Mesenteric fat pad (tissue), 1 donor: ENCODE measurements at regions not wholly inside any gene's neighbourhood (a gene's known extent, or its start where the extent isn't known, plus 50 kb on each side); places are given as distances from the start of the nearest gene placed in this dataset.

ENCODE experiments used
- DNase-seq: peaks from one replicate; pipeline ENCODE4 v3.0.0-alpha.2; 2020; ENCODE audit warnings: low spot score
- donor health status: DM: yes; HTN: yes; CAD: no.

DNA sequence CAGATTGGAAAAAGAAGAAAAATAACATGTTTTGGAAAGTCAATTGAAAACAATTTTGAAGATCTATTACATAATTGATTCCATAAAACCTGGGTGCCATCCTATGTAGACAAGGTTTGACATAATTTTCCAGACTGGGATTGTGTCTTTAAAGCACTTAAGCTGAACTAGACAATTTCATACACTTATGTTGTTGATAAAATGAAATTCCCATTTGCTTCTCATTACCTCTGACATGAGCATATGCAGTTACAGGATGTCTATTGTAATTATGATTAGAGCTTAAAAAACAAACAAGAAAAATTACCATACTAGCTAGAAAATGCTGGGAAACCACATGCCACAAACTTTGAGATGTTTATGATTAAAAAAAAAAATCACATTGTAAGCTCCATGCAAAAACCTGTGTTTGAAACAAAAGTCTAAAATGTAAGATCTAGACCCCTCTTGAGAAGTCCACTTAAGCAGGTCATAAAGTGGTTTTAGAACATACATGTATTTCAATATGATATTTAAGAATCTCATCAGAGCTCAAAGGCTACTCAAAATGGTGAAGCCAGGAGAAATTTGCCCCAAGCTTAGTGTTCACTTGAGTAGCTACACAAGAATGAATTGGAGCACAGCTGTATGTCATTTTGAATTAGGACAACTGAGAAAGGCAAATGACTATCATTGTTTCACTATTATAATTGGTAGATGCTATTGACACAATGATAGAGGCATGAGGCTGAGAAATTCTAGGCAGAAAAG, 181.1 kb upstream of the PABPC4L start:
- DNase-seq = no peak

DNA sequence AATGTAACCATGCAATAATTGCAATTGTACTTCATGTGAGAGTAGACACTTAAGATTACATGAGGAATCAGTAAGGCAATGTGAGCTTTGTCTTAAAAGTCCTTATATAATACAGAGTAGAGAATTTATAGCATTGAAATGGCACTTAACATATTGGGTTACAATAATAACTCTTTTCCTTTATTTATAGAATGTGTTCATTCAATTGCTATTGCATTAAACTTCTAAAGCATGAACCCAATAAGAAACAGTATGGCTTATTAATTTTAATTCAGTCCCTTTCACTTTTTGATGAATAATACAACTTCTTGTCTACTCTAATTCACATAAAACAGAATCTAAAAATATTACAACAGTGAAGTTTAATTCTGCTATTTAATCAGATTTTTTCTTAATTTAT, 174.2 kb upstream of the PABPC4L start:
- no peak for DNase-seq

DNA sequence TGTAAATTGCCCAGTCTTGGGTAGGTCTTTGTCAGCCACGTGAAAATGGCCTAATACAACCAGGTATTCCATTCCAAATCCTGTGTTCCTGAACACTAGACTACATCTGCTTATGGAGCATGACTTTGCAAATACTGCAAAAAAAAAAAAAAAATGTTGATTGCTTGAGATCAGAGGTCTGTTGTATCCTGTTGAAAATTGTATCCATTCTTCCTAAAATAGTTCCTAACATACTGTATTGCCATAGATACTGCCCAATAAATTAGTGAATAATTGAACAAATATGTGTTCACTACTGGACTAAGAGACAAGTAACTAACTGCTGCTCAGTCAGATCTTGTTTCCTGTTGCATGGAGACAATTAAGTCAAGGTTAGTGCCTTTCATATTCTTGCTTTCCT, 164.3 kb upstream of the PABPC4L start:
- no peak for DNase-seq

DNA sequence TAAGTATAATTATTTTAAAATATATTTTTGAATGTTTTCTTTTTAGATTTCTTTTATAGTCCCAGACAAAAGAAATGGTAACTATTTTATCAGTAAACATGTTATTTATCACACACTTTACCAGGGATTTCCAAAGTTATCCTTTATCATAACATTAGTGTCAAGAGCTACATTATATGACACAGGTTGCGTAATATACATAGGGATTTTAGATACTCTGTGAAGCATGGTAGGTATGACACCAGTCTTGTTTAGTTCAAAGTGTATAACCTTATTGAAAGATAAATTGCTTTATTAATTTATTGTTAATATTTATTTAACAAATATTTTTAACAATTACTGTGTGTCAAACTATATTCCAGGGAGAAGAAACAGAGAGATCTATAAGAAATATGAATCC, 163.3 kb upstream of the PABPC4L start:
- no peak for DNase-seq

DNA sequence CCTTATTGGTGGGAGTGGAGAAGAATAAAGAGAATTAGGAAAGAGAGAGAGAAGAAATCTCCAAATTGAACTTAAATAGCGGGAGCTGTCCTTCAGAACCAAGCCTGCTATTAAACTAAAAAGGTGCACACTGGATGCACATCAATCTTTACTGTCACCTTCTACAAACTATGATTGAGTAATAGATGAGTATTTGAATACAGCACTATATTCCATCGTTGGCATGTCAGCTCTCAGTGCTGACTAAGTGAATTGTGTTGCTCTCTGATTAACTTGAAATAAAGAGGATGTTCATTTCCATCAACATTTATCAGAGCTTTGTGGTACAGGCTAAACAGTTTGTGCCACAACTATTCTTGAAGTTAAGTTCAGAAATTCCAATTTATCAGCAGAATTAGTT, 143.7 kb upstream of the PABPC4L start:
- no peak for DNase-seq

DNA sequence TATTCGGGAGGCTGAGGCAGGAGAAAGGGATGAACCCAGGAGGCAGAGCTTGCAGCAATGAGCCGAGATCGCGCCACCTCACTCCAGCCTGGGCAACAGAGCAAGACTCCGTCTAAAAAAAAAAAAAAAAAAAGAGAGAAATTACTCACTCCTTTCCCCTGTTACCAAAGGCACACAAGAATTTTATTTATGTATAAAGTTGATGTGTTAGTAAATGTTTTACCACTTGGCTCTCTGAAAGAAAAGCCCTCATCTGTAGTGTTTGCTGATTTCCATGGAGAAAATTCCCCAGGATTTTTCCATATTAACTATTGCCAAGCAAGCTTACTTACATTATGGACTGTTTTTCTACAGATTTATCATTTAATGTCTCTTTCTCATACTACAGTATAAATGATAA, 142.1 kb upstream of the PABPC4L start:
- no peak for DNase-seq

DNA sequence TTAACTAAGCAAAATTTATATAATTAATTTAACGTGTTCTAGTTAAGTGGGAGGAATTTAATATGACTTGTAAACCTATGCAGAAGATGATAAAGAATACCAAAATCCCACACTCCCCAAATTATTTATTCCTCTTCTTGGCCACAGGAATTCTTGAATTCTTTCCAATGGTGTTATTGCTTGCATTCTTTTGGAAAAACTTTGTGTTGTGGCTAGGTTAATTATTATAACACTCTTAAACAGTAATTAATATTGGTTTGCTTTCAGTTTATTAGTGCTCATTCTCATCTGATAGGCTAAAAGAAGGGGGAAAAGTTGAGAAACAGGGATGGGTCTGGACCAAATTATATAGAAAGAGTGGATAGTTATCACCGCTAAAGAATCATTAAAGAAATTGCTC, 141.5 kb upstream of the PABPC4L start:
- no peak for DNase-seq

DNA sequence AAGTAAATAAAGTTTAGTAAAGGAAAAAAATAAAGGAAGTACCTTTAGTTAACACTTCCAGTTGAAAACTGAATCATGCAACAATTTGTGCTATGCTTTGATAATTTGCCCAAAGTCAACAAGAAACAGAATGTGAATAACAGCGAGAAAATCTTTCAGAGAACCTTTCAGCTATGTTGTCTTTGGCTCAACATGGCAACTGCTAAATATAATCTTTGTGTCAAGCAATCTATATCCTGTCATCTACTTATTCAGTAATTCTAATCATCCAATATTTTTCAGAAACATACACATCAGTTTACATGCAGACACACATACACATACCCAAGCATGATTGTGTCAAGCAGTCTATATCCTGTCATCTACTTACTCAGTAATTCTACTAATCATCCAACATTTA, 136.0 kb upstream of the PABPC4L start:
- no peak for DNase-seq

DNA sequence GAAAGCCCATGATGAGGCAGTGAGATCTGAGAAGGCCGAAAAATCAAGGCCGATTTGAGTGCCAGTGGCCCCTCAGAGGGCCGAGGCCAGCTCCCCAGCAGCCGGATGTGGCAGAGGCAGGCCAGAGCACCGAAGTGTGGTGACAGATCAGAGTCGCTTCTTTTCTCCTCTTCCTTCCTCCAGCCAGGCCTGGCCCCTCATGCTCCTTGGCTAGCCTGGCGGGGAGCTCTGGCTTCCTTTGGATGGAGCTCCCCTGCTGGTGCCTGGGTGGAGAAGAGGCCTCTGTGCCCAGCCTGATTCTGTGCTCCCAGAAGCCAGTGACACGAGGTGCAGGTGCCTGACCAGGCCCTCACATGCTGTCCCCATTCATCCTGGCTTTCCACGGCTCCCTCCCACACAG, 127.2 kb upstream of the PABPC4L start:
- DNase-seq = no peak

DNA sequence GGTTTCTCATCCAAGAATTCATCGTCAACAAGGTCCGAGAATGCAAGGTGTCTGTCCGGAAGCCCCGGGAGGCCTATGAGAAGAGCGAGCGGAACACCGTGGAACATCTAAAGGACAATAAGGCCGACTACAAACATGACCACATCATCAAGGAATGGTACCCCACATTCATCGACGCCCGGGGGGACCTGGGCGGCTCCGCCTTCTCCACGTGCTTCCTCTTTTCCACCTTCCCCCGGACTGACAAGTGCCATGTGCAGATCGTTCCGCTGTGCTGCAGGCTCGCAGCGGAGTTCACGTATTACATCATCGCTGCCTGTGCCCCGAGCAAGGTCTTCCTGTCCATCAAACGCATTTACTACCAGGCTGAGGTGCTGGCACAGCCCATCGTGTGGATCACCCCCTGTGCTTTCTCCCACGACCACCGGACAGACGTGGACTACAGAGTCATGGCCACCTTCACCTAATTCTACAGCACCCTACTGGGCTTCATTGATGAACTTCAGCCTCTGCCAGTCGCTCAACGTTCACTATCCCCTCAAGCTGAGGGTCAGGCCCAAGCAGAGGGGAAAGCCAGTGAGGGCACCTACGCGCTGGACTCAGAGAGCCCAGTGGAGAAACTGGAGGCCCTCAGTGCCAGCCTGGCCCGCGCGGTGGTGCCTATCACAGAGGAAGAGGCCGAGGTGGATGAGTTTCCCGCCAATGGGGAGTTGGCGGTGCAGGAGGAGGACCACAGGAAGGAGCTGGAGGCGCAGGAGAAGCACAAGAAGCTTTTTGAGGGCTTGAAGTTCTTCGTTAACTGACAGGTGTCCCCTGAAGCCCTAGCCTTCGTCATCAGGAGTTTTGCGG, 125.9 kb upstream of the PABPC4L start:
- DNase-seq = no peak

DNA sequence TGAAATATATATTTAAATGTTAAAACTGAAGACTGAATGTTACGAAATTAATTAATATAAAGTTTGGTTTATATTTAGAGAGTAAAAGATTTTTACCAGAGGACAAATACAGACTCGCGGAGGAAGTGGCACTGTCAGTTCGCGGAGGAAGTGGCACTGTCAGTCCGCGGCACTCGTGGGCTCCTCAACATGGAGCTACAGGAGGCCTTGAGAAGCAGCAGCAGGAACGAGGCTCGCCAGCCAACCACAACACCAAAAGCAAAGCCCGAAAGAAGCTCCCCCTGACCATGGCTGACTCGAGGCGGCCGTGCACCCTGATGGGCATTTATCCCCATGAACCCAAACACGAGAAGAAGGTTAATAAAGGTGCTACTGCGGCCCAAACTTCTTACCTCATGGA, 125.3 kb upstream of the PABPC4L start:
- DNase-seq = no peak

DNA sequence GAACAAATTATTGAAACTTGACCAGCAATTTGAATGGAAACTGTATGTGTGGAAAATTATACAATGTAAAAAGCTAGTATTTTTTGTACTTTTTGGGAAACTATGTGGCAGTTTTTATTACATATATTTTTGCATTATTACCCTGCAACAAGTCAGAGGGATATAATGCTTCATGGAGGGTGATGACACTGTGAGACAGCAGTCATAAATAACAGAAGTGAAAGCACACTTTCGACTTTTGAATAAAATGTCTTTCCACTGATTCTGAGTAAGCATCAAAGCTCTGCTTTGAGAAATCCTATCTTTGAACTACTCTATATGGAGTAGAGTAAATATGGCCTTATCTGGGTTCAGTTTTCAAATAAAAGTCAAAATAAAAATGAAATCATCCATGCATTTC, 122.6 kb upstream of the PABPC4L start:
- DNase-seq = no peak

DNA sequence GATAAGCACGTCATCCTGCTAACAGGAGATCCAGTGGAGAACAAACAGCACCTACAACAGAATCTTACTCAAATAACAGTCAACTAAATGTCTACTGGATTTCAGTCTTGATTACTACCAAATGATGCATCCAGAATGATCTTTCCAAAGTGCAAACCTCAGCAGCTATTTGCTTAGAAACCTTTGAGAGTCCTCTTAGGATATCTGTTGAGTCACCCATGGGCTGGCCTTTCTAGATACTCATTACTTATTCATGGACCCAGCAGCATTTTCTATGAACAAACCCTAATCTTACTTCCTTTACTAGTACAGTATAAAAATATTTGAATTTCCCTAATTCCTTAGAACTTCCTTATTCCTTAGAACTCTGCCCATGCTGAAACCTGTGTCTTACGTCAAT, 118.5 kb upstream of the PABPC4L start:
- DNase-seq = no peak

DNA sequence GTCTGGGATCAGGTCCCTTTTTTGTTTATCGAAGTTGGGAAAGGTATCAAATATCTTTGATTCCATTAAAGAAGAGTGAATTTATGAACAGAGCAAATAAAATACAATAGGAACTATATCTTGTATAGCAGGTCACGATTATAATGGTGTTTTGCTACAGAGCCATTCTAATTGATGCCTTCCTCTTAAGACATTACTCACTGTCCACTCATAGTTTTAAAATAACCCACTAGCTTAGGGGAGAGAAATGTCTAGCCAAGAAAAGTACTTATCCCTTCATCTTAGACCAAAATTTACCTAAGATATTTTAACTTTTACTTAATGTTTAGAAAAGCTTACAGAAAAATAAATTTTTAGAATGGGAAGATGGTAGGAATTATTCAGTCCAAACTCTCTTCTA, 112.0 kb upstream of the PABPC4L start:
- DNase-seq = no peak

DNA sequence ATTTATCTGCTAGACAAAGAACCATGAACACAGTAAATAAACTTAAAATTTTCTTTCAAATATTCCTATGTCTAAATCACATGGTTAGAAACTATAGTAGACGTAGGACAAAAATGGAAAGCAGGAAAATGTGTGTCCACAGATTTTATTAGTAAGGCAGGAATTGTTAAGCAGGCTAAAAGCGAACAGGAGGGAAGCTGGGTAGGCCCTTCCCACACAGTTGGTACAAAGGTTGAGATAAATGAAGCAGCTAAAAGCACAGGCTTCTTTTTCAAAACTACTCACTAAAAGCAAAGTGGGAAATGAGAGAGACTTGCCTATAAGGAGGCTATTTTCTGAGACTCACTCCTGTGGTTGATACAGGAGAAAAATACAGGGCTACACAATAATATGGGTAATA, 108.1 kb upstream of the PABPC4L start:
- DNase-seq = no peak

DNA sequence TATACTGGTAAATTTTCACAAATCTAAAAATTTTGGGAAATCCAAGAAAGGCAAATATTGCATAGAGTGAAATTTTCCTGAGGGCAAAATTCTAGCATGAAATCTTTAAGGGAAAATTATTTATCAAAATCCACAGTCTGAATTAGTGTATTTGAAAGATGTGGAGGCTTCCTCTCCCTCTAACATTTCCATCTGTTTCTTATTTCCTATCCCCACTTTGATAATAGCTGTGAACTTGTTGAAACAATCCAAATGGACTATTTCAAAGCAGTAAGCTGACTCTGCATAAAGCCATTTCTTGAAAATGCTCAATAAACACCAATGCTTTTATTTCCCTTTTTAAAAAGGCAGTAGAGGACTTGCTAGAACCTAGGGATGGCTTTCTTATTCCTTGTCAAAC, 107.3 kb upstream of the PABPC4L start:
- no peak for DNase-seq

DNA sequence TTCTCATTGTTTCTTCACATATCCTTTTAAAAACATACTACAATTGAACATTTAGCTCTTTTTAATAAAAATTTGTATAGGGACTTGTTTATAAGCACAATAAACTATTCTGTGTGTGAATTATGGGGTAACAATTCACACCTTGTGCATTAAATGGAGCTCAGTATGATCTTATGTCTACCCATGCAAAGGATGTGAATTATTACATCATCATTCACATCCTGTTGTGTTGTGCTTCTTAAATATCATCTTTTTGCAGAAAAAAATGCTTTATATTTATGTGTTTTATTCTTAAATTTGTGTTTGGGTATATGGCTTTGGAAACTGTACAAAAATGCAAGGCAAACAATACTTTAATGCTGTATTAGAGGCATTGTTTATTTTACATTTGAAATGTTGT, 96.7 kb upstream of the PABPC4L start:
- no peak for DNase-seq

DNA sequence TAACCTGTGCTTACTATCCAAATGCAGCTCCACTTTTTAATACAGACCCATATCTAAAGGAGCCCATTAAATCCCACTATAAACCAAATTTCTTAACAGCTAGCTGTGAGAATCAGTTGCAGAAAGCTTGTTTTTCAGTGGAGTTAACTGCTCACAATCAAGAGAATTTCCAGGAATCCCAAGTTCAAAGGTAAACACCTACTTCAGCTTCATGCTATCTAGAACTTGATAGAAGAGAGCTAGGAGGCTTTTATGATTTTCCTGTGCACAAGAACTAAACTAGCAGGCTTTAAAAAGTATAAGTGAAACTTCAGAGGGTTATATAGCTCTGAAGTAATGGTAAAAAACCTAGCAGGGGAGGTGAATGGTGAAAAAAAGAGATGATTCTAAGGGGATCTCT, 96.2 kb upstream of the PABPC4L start:
- DNase-seq = no peak

DNA sequence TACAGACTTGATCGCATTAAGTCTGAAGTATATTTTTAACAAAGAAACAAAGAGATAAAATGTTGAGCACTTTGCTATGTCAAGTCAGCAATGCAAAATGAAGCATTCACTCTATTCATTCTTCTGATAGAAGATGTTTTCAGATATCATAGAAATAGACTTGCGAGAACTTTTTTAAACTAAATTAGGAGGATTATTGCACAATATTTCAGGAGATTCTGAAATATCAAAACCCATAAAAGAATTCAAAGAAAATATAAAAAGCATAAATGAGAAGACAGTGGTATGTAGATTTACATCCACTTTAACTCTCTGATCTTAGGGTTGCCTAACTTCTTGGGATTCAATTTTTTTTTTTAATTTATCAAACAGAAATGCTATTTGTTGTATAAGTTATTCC, 81.1 kb upstream of the PABPC4L start:
- DNase-seq = no peak

DNA sequence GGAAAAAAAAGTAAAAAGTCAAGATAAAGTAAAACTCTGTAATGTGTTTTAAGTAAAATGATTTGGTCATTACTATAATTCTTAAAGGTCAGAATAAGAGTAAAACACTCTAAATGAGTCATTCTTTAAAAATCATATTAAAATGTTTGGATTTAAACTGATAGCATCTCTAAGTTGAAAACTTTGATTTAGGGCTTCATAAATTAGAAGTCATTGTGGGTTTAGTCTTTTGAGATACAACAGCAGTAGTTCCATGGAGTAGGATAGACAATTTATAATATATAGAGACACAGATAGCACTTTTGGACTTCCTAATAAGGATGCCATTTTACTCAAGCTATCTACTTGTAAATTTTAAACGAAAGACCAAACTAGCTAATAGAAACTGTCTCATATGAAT, 77.1 kb upstream of the PABPC4L start:
- no peak for DNase-seq

DNA sequence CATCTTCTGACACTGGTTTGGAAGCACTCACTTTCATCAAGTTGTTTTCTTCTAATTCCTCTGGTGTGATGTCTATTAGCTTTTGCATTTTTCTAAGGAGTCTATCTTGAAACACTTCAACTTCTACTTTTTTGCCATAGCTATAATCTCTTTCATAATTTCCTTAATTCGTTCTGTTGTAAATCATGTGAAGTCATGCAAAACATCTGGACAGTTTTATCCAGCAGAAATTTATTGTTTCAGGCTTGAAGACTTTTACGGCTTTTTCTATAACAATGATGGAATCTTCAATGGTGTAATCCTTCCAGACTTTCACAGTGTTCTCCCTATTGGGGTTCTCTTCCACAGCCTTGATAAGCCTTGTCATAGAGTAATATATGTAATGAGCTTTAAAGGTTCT, 74.9 kb upstream of the PABPC4L start:
- DNase-seq = no peak

DNA sequence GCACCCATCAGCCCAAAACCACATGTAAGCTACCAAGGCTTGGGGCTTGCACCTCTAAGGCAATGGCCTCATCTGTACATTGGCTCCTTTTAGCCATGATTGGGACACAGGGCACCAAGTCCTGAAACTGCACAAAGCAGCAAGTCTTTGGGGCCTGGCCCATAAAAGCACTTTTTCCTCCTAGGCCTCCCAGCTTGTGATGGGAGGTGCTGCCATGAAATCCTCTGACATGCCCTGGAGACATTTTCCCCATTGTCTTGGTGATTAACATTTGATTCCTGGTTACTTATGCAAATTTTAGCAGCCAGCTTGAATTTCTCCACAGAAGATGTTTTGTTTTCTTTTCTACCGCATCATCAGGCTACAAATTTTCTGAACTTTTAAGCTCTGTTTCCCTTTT, 58.5 kb upstream of the PABPC4L start:
- DNase-seq = no peak
